Natural killer cell (primary cell): ENCODE measurements at regions not wholly inside any gene's neighbourhood (a gene's known extent, or its start where the extent isn't known, plus 50 kb on each side); places are given as distances from the start of the nearest gene placed in this dataset.
A peak's percentile ranks its signal among the peaks of the same experiment; 100 is the strongest.

Source experiments
- ATAC-seq, 3 donors: fragments of 150-1000 bp in 2 of 3; fragments of 200-7000 bp in 1 of 3; cut with Tn5 transposase; 1 replicate in 1 of 3; 2 replicates in 2 of 3; pipeline ENCODE4 v1.10.0; 2021; ENCODE audit warnings: mild to moderate bottlenecking in 2 of 3, moderate library complexity in 2 of 3
- DNase-seq, 2 donors: peaks; one replicate each; pipeline versions ENCODE4 v3.0.0 to v3.0.0-alpha.2; 2013 to 2021; ENCODE audit warnings: mixed read lengths in 1 of 2
- H3K27ac ChIP-seq: one replicate; pipeline ENCODE4 v1.5.1; 2013; ENCODE audit warnings: mild to moderate bottlenecking, low read length
- H3K27me3 ChIP-seq: one replicate; pipeline ENCODE4 v1.6.1; 2013; ENCODE audit warnings: low read length; ENCODE audit not compliant: control insufficient read depth, insufficient read depth
- H3K36me3 ChIP-seq: one replicate; pipeline ENCODE4 v1.6.1; 2013; ENCODE audit warnings: low read length; ENCODE audit not compliant: control insufficient read depth, insufficient read depth
- H3K4me1 ChIP-seq: one replicate; pipeline ENCODE4 v1.6.1; 2013; ENCODE audit warnings: low read length; ENCODE audit not compliant: control insufficient read depth, insufficient read depth
- H3K4me3 ChIP-seq: one replicate; pipeline ENCODE4 v1.5.1; 2013; ENCODE audit warnings: low read length
- H3K9me3 ChIP-seq: one replicate; pipeline ENCODE4 v1.6.1; 2013; ENCODE audit warnings: low read length; ENCODE audit not compliant: control insufficient read depth, insufficient read depth
- H3K27ac Mint-ChIP-seq, 2 donors: one replicate each; pipeline ENCODE4 v1.8.0; 2022; ENCODE audit warnings: mild to moderate bottlenecking in 2 of 2, mixed read lengths in 2 of 2, moderate library complexity in 1 of 2
- H3K27me3 Mint-ChIP-seq, 2 donors: one replicate each; pipeline ENCODE4 v1.8.0; 2022; ENCODE audit warnings: low read depth in 2 of 2, mixed read lengths in 2 of 2
- H3K36me3 Mint-ChIP-seq: one replicate; pipeline ENCODE4 v1.8.0; 2022; ENCODE audit warnings: mixed read lengths
- H3K4me1 Mint-ChIP-seq, 2 donors: one replicate each; pipeline ENCODE4 v1.8.0; 2022; ENCODE audit warnings: mixed read lengths in 2 of 2
- H3K4me3 Mint-ChIP-seq: one replicate; pipeline ENCODE4 v1.8.0; 2022; ENCODE audit warnings: mild to moderate bottlenecking, moderate library complexity, mixed read lengths
- H3K9me3 Mint-ChIP-seq, 2 donors: one replicate each; pipeline ENCODE4 v1.8.0; 2022; ENCODE audit warnings: mixed read lengths in 2 of 2
- CTCF ChIP-seq: fragments of 200-600 bp; IDR thresholded peaks from one replicate; pipeline ENCODE4 v1.8.0; 2022; ENCODE audit warnings: antibody characterized with exemption
- WGBS: methylation state at CpG from one replicate; pipeline ENCODE4 v1.1.7; 2013; ENCODE audit warnings: missing lambda C conversion rate; ENCODE audit not compliant: insufficient coverage; 5-methylcytosine and 5-hydroxymethylcytosine counted together
- intact Hi-C: fragments of 100-400 bp; cut with micrococcal nuclease; formaldehyde crosslinking; loops from one replicate; pipeline ENCODE4 v1.14.2; 2022

GRCh38 chr6:144476286-144476685 is 191.2 kb downstream of the UTRN start:
- H3K27ac ChIP-seq, result no peak overlapping the region

GRCh38 chr6:144477396-144477795 is 192.3 kb downstream of the UTRN start:
- no peaks in the 10 kb centered on the region for H3K9me3 ChIP-seq
- Mint-ChIP-seq H3K4me1 (peaks cover 32 to 34% of the 10 kb centered on the region in 2 donors), H3K9me3 (no peaks in the 10 kb centered on the region), H3K4me3 (no peak overlapping the region), H3K27me3 (no peaks in the 10 kb centered on the region), H3K36me3 (peaks cover 42% of the 10 kb centered on the region), H3K27ac (peak overlapping the region; percentile 51 to 56)
- no peak overlapping the region for H3K4me3 ChIP-seq
- 63% methylated on average over 1 of the region's 1 CpG for WGBS
- intact Hi-C loops, result no loop called here
- TF ChIP-seq CTCF, result no peak
- H3K36me3 ChIP-seq, result peaks cover 82% of the 10 kb centered on the region
- DNase-seq, result no peak
- no peak overlapping the region for H3K27ac ChIP-seq
- H3K4me1 ChIP-seq, result no peaks in the 10 kb centered on the region
- ATAC-seq, result no peak
- H3K27me3 ChIP-seq, result no peaks in the 10 kb centered on the region

More at GRCh38 chr6:144476286-144476685, 191.2 kb downstream of the UTRN start:
- peaks cover 53% of the 10 kb centered on the region for H3K36me3 Mint-ChIP-seq
- H3K4me1 ChIP-seq, result no peaks in the 10 kb centered on the region
- H3K27me3 Mint-ChIP-seq, result no peaks in the 10 kb centered on the region
- H3K4me1 Mint-ChIP-seq, result peaks cover 35 to 36% of the 10 kb centered on the region in 2 donors
- TF ChIP-seq CTCF, result no peak
- ATAC-seq (no peak), DNase-seq (no peak)
- H3K4me3 Mint-ChIP-seq, result no peak overlapping the region
- intact Hi-C loops, result no loop called here
- 93% methylated on average over 3 of the region's 3 CpGs for WGBS
- peaks cover 86% of the 10 kb centered on the region for H3K36me3 ChIP-seq
- no peaks in the 10 kb centered on the region for H3K9me3 ChIP-seq
- H3K27me3 ChIP-seq, result no peaks in the 10 kb centered on the region
- H3K4me3 ChIP-seq, result no peak overlapping the region
- no peaks in the 10 kb centered on the region for H3K9me3 Mint-ChIP-seq
- peak overlapping the region; percentile 48 to 56 for H3K27ac Mint-ChIP-seq

- intact Hi-C loops, result no loop called here
- ATAC-seq, result no peak
- H3K9me3 ChIP-seq, result no peaks in the 10 kb centered on the region
- peaks cover 82% of the 10 kb centered on the region for H3K36me3 ChIP-seq
- no peak overlapping the region for H3K27ac ChIP-seq
- Mint-ChIP-seq H3K36me3 (peaks cover 43% of the 10 kb centered on the region), H3K27me3 (no peaks in the 10 kb centered on the region), H3K27ac (peak overlapping the region; percentile 56 to 59), H3K4me1 (peaks cover 36 to 38% of the 10 kb centered on the region in 2 donors), H3K4me3 (no peak overlapping the region), H3K9me3 (no peaks in the 10 kb centered on the region)
- TF ChIP-seq CTCF, result no peak
- H3K27me3 ChIP-seq, result no peaks in the 10 kb centered on the region
- no peak overlapping the region for H3K4me3 ChIP-seq
- no peaks in the 10 kb centered on the region for H3K4me1 ChIP-seq
- no peak for DNase-seq
These were observed 192.7 kb downstream of the UTRN start for GRCh38 chr6:144477856-144478255.

- Histone ChIP-seq H3K9me3 (no peaks in the 10 kb centered on the region), H3K4me1 (no peaks in the 10 kb centered on the region), H3K27ac (no peak overlapping the region), H3K36me3 (peaks cover 79% of the 10 kb centered on the region), H3K4me3 (no peak overlapping the region), H3K27me3 (no peaks in the 10 kb centered on the region)
- no peak for TF ChIP-seq CTCF
- Mint-ChIP-seq H3K27me3 (no peaks in the 10 kb centered on the region), H3K36me3 (peaks cover 41% of the 10 kb centered on the region), H3K9me3 (no peaks in the 10 kb centered on the region), H3K4me3 (no peak overlapping the region), H3K4me1 (peaks cover 41 to 44% of the 10 kb centered on the region in 2 donors), H3K27ac (peak overlapping the region; percentile 56 to 59)
- DNase-seq (no peak), ATAC-seq (no peak)
- 98% methylated on average over 4 of the region's 5 CpGs for WGBS
- intact Hi-C loops, result no loop called here
These were observed 193.3 kb downstream of the UTRN start for GRCh38 chr6:144478483-144478882.
